ENCODE measurements at regions not wholly inside any gene's neighbourhood (a gene's known extent, or its start where the extent isn't known, plus 50 kb on each side); places are given as distances from the start of the nearest gene placed in this dataset.
"Not testable (repeated sequence)": the region's sequence is repeated elsewhere in the genome, so short reads cannot be mapped to it uniquely, and the experiment has no call there.

DNA sequence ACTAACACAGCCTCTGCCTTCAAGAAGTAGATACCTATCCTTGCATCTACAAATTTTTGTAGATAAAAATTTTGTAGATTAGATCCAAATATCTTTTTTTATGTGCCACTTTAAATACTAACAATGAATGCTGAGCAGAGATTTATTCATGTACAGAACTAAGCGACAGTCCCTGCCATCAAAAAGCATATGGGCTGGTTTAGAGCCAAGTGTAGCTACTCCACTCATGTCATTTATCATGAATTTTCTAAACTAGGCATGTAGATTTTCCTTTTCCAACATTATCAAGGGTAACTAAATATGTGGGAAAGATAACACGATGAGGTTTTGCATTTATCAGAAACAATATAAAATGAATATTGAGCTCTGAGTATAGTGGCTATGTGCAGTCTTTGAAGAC is 857.5 kb downstream of the XPNPEP1 start:
- no peak overlapping the region for H3K27ac ChIP-seq (ENCODE audit: low read depth, low read length)
- H3K36me3 ChIP-seq (ENCODE audit: insufficient read depth, low read length): no peaks in the 10 kb centered on the region
- H3K4me1 ChIP-seq (ENCODE audit: insufficient read depth, low read length): no peaks in the 10 kb centered on the region
- H3K9ac ChIP-seq (ENCODE audit: low read length): no peak overlapping the region
- H3K4me3 ChIP-seq (ENCODE audit: low read depth in 1 of 2, low read length in 2 of 2): no peak overlapping the region
- H3K9me3 ChIP-seq (ENCODE audit: low read length): no peaks in the 10 kb centered on the region
- H3K27me3 ChIP-seq (ENCODE audit: control insufficient read depth in 1 of 2, insufficient read depth in 2 of 2, low read length in 2 of 2): no peaks in the 10 kb centered on the region

DNA sequence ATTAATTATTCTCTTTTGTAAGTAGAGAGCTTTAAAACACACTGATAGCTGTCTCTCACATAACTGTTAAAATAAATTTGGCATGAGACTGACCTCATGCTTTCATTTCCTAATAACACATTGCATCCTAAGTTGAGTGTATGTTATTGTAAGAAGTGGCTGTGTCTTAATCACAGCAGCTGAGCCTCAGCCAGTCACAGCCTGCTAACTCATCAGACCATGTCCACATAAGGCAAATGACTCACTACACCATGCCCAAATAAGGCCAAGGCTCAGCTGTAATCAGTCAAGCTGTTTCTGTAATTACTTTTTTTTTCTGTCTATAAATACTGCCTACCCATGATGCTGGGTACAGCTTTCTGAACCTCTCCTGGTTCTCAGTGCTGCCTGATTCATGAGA is 860.9 kb downstream of the XPNPEP1 start:
- no peaks in the 10 kb centered on the region for H3K36me3 ChIP-seq (ENCODE audit: insufficient read depth, low read length)

DNA sequence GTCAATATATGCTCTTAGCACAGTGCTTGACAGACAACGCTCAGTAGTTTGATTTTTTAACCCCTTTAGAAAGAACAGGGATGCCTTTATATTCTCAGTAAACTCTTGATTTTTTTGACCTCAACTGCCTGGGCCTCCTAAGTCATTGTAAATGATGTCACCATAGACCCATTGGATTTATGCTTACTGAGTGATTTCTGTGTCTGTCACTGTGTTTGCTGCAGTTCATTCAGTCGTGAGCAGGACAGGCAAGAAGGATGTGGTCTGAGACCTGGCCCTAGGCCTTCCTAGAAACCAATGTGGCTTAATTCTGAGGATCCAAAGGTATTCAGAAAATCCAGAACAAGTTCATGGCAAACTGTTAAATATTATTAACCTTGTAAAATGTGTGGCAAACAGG is 868.1 kb downstream of the XPNPEP1 start:
- no peak overlapping the region for H3K27ac ChIP-seq (ENCODE audit: low read depth, low read length)
- no peak overlapping the region for H3K9ac ChIP-seq (ENCODE audit: low read length)
- no peak overlapping the region for H3K4me3 ChIP-seq (ENCODE audit: low read depth in 1 of 2, low read length in 2 of 2)
- no peaks in the 10 kb centered on the region for H3K4me1 ChIP-seq (ENCODE audit: insufficient read depth, low read length)
- no peaks in the 10 kb centered on the region for H3K36me3 ChIP-seq (ENCODE audit: insufficient read depth, low read length)
- H3K27me3 ChIP-seq (ENCODE audit: control insufficient read depth in 1 of 2, insufficient read depth in 2 of 2, low read length in 2 of 2): no peaks in the 10 kb centered on the region
- H3K9me3 ChIP-seq (ENCODE audit: low read length): no peaks in the 10 kb centered on the region

More for the DNA sequence above, 860.9 kb downstream of the XPNPEP1 start:
- no peak overlapping the region for H3K27ac ChIP-seq (ENCODE audit: low read depth, low read length)
- no peak overlapping the region for H3K9ac ChIP-seq (ENCODE audit: low read length)
- no peaks in the 10 kb centered on the region for H3K9me3 ChIP-seq (ENCODE audit: low read length)
- no peak overlapping the region for H3K4me3 ChIP-seq (ENCODE audit: low read depth in 1 of 2, low read length in 2 of 2)
- H3K27me3 ChIP-seq (ENCODE audit: control insufficient read depth in 1 of 2, insufficient read depth in 2 of 2, low read length in 2 of 2): no peaks in the 10 kb centered on the region
- no peaks in the 10 kb centered on the region for H3K4me1 ChIP-seq (ENCODE audit: insufficient read depth, low read length)

GRCh38 chr10:109047856-109048255 is 875.5 kb downstream of the XPNPEP1 start:
- Histone ChIP-seq H3K27me3 (ENCODE audit: control insufficient read depth in 1 of 2, insufficient read depth in 2 of 2, low read length in 2 of 2) (no peaks in the 10 kb centered on the region), H3K9me3 (ENCODE audit: low read length) (no peaks in the 10 kb centered on the region), H3K27ac (ENCODE audit: low read depth, low read length) (no peak overlapping the region), H3K4me3 (ENCODE audit: low read depth in 1 of 2, low read length in 2 of 2) (no peak overlapping the region), H3K4me1 (ENCODE audit: insufficient read depth, low read length) (no peaks in the 10 kb centered on the region), H3K36me3 (ENCODE audit: insufficient read depth, low read length) (no peaks in the 10 kb centered on the region), H3K9ac (ENCODE audit: low read length) (no peak overlapping the region)

GRCh38 chr10:109046427-109046826 is 876.9 kb downstream of the XPNPEP1 start:
- not testable (repeated sequence) for H3K4me3 ChIP-seq (ENCODE audit: low read depth in 1 of 2, low read length in 2 of 2); H3K27ac ChIP-seq (ENCODE audit: low read depth, low read length); H3K36me3 ChIP-seq (ENCODE audit: insufficient read depth, low read length); H3K9me3 ChIP-seq (ENCODE audit: low read length); H3K4me1 ChIP-seq (ENCODE audit: insufficient read depth, low read length); H3K27me3 ChIP-seq (ENCODE audit: control insufficient read depth in 1 of 2, insufficient read depth in 2 of 2, low read length in 2 of 2); H3K9ac ChIP-seq (ENCODE audit: low read length)

DNA sequence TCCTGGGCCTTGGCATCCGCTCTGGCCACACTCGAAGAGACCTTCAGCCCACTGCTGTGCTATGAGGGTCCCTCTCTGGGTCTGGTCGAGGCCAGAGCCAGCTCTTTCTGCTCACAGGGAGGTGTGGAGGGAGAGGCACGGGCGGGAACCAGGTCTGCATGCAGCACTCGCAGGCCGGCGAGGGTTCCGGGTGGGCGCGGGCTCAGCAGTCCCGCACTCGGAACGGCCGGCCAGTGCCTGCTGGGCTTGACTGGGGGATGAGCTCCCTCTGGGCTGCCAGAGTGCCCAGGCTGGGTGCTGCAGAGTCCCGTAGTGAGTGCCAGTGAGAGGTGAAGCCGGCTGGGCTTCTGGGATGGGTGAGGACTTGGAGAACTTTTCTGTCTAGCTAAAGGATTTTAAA is 882.7 kb downstream of the XPNPEP1 start:
- H3K36me3 ChIP-seq (ENCODE audit: insufficient read depth, low read length): no peaks in the 10 kb centered on the region
- H3K9me3 ChIP-seq (ENCODE audit: low read length): no peaks in the 10 kb centered on the region
- H3K9ac ChIP-seq (ENCODE audit: low read length): no peak overlapping the region
- H3K27me3 ChIP-seq (ENCODE audit: control insufficient read depth in 1 of 2, insufficient read depth in 2 of 2, low read length in 2 of 2): no peaks in the 10 kb centered on the region
- no peak overlapping the region for H3K27ac ChIP-seq (ENCODE audit: low read depth, low read length)
- no peak overlapping the region for H3K4me3 ChIP-seq (ENCODE audit: low read depth in 1 of 2, low read length in 2 of 2)
- no peaks in the 10 kb centered on the region for H3K4me1 ChIP-seq (ENCODE audit: insufficient read depth, low read length)

- Histone ChIP-seq H3K27ac (ENCODE audit: low read depth, low read length) (no peak overlapping the region), H3K36me3 (ENCODE audit: insufficient read depth, low read length) (no peaks in the 10 kb centered on the region), H3K27me3 (ENCODE audit: control insufficient read depth in 1 of 2, insufficient read depth in 2 of 2, low read length in 2 of 2) (no peaks in the 10 kb centered on the region), H3K4me1 (ENCODE audit: insufficient read depth, low read length) (no peaks in the 10 kb centered on the region), H3K9ac (ENCODE audit: low read length) (no peak overlapping the region), H3K9me3 (ENCODE audit: low read length) (no peaks in the 10 kb centered on the region), H3K4me3 (ENCODE audit: low read depth in 1 of 2, low read length in 2 of 2) (no peak overlapping the region)
Measured at GRCh38 chr10:109037978-109038377, 885.3 kb downstream of the XPNPEP1 start.

DNA sequence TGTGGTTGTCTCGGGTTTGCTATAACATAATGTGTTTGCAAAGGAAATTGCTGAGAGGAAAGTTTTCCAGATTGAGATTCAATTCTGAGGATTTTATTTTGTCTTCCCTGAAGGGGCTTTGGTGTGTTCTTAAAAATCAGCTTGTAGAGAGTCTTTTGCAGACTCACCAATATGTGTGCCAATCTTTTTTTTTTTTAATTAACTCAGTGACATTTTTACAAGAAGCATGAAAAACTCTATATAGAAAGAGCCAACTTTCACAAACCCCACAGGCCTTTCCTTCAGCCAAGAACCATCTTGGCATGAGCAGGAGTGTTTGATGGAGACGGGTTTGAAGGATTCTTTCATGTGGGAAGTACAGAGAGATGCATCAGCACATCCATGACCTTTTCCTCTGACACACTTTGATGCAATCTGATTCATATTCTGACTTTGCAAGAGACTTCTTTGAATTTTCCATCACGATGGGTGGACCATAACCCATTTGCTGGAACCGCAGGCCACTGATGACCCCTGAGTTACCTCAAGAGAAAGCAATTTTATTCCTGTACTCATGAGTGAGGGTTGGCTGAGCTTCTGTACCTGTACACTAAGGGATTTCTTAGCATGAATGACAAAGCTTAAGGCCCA is 892.6 kb downstream of the XPNPEP1 start:
- no peaks in the 10 kb centered on the region for H3K36me3 ChIP-seq (ENCODE audit: insufficient read depth, low read length)
- no peak overlapping the region for H3K27ac ChIP-seq (ENCODE audit: low read depth, low read length)
- no peak overlapping the region for H3K9ac ChIP-seq (ENCODE audit: low read length)
- H3K4me1 ChIP-seq (ENCODE audit: insufficient read depth, low read length): no peaks in the 10 kb centered on the region
- no peaks in the 10 kb centered on the region for H3K27me3 ChIP-seq (ENCODE audit: control insufficient read depth in 1 of 2, insufficient read depth in 2 of 2, low read length in 2 of 2)
- H3K9me3 ChIP-seq (ENCODE audit: low read length): no peaks in the 10 kb centered on the region
- no peak overlapping the region for H3K4me3 ChIP-seq (ENCODE audit: low read depth in 1 of 2, low read length in 2 of 2)

DNA sequence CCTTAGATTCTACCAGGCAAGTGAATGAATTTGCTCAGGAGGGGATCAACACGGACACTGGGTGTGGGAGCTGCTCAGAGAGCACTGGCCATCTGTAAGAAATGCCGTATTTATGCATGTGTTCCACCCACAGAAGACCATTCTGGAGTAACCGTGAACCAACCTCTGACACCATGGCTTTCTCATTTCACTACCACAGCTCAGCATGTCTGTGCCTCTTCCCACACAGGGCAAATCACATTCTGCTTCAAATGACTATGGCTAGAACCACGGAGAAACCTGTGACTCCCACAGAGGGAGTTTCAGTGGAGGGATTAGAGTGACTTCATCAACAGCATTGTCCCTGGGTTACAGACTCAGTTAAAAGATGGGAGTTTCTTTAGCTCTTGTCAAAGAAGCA is 893.4 kb downstream of the XPNPEP1 start:
- H3K36me3 ChIP-seq (ENCODE audit: insufficient read depth, low read length): no peaks in the 10 kb centered on the region
- no peaks in the 10 kb centered on the region for H3K9me3 ChIP-seq (ENCODE audit: low read length)
- H3K4me1 ChIP-seq (ENCODE audit: insufficient read depth, low read length): no peaks in the 10 kb centered on the region
- H3K27ac ChIP-seq (ENCODE audit: low read depth, low read length): no peak overlapping the region
- no peaks in the 10 kb centered on the region for H3K27me3 ChIP-seq (ENCODE audit: control insufficient read depth in 1 of 2, insufficient read depth in 2 of 2, low read length in 2 of 2)
- H3K4me3 ChIP-seq (ENCODE audit: low read depth in 1 of 2, low read length in 2 of 2): no peak overlapping the region
- H3K9ac ChIP-seq (ENCODE audit: low read length): no peak overlapping the region

GRCh38 chr10:109027534-109028185 is 895.7 kb downstream of the XPNPEP1 start:
- Histone ChIP-seq H3K36me3 (ENCODE audit: insufficient read depth, low read length) (no peaks in the 10 kb centered on the region), H3K4me1 (ENCODE audit: insufficient read depth, low read length) (no peaks in the 10 kb centered on the region), H3K4me3 (ENCODE audit: low read depth in 1 of 2, low read length in 2 of 2) (no peak overlapping the region), H3K9ac (ENCODE audit: low read length) (no peak overlapping the region), H3K27ac (ENCODE audit: low read depth, low read length) (no peak overlapping the region), H3K9me3 (ENCODE audit: low read length) (no peaks in the 10 kb centered on the region), H3K27me3 (ENCODE audit: control insufficient read depth in 1 of 2, insufficient read depth in 2 of 2, low read length in 2 of 2) (no peaks in the 10 kb centered on the region)

- no peaks in the 10 kb centered on the region for H3K9me3 ChIP-seq (ENCODE audit: low read length)
- no peak overlapping the region for H3K9ac ChIP-seq (ENCODE audit: low read length)
- H3K27me3 ChIP-seq (ENCODE audit: control insufficient read depth in 1 of 2, insufficient read depth in 2 of 2, low read length in 2 of 2): no peaks in the 10 kb centered on the region
- H3K4me1 ChIP-seq (ENCODE audit: insufficient read depth, low read length): no peaks in the 10 kb centered on the region
- H3K4me3 ChIP-seq (ENCODE audit: low read depth in 1 of 2, low read length in 2 of 2): no peak overlapping the region
- no peak overlapping the region for H3K27ac ChIP-seq (ENCODE audit: low read depth, low read length)
- no peaks in the 10 kb centered on the region for H3K36me3 ChIP-seq (ENCODE audit: insufficient read depth, low read length)
Measured at GRCh38 chr10:109025172-109025571, 898.1 kb downstream of the XPNPEP1 start.

GRCh38 chr10:109022417-109023049 is 900.8 kb downstream of the XPNPEP1 start:
- no peaks in the 10 kb centered on the region for H3K4me1 ChIP-seq (ENCODE audit: insufficient read depth, low read length)
- no peaks in the 10 kb centered on the region for H3K9me3 ChIP-seq (ENCODE audit: low read length)

More at GRCh38 chr10:109022417-109023049, 900.8 kb downstream of the XPNPEP1 start:
- no peaks in the 10 kb centered on the region for H3K27me3 ChIP-seq (ENCODE audit: control insufficient read depth in 1 of 2, insufficient read depth in 2 of 2, low read length in 2 of 2)
- no peaks in the 10 kb centered on the region for H3K36me3 ChIP-seq (ENCODE audit: insufficient read depth, low read length)
- H3K27ac ChIP-seq (ENCODE audit: low read depth, low read length): no peak overlapping the region
- H3K4me3 ChIP-seq (ENCODE audit: low read depth in 1 of 2, low read length in 2 of 2): no peak overlapping the region
- H3K9ac ChIP-seq (ENCODE audit: low read length): no peak overlapping the region

Measured in muscle layer of colon (tissue), 2 donors.